Adipose tissue (tissue), 3 donors: ENCODE measurements at regions not wholly inside any gene's neighbourhood (a gene's known extent, or its start where the extent isn't known, plus 50 kb on each side); places are given as distances from the start of the nearest gene placed in this dataset.

Experiments
- H3K27ac ChIP-seq: one replicate; pipeline ENCODE4 v1.5.1; 2013; ENCODE audit warnings: low read depth, low read length
- WGBS, 3 donors: extraction: QIAGEN DNeasy Blood & Tissue Kit; methylation state at CpG; one replicate each; pipeline ENCODE4 v1.1.7; 2013; 5-methylcytosine and 5-hydroxymethylcytosine counted together
- donor health status: healthy with polysubstance abuse.
- donor health status: Bipolar disorder and iron deficiency.
- donor health status: healthy.

DNA sequence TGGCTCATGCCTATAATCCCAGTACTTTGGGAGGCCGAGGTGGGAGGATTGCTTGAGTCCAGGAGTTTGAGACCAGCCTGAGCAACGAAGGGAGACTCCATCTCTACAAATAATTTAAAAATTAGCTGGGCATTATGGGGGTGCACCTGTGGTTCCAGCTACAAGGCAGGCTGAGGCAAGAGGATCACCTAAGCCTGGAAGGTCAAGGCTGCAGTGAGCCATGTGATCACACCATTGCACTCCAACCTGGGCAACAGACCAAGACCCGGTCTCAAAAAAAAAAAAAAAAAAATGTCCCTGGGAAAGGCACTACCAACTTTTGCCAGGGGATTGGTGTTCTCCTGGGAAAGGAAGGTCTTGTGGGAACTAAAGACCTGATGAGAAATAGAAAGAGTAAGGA lies 134.2 kb upstream of the AUTS2 start:
- no peak overlapping the region for H3K27ac ChIP-seq
- 83 to 90% (median 90%) methylated on average over 3 of the region's 3 CpGs for WGBS, 3 donors

DNA sequence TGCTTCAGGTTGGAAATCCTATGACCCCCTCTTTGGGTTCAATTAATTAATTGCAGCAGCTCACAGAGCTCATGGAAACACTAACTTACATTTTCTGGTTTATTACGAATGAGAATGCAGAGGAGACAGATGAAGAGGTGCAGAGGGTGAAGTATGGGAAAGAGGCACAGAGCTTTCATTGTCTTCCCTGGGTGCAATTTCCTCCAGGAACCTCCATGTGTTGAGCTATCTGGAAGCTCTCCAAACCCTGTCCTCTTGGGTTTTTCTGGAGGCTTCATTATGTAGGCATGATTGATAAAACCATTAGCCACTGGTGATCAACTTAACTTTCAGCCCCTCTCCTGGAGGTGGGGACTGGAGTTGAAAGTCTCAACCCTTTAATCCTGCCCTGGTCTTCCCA lies 133.0 kb upstream of the AUTS2 start:
- H3K27ac ChIP-seq, result no peak overlapping the region
- WGBS, 3 donors, result 47 to 84% (median 79%) methylated on average over 1 of the region's 1 CpG

DNA sequence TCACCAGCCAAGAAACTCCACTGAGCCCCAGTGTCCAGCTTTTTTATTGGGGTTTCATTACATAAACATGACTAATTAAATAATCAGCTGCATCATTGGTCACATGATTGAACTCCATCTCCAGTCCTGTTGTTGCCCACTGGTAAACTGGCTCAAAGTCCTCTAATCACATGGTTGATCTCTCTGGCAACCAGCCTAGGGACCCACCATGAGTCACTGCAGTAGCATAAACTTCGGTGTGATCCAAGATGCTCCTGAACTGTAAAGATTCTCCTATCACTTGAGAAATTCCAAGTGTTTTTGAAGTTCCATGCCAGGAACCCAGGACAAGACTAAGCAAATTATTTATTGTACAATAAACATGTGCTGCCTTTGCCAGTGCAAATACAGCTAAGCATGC lies 130.4 kb upstream of the AUTS2 start:
- WGBS, 3 donors, result 92 to 95% (median 93%) methylated on average over 1 of the region's 1 CpG
- no peak overlapping the region for H3K27ac ChIP-seq

DNA sequence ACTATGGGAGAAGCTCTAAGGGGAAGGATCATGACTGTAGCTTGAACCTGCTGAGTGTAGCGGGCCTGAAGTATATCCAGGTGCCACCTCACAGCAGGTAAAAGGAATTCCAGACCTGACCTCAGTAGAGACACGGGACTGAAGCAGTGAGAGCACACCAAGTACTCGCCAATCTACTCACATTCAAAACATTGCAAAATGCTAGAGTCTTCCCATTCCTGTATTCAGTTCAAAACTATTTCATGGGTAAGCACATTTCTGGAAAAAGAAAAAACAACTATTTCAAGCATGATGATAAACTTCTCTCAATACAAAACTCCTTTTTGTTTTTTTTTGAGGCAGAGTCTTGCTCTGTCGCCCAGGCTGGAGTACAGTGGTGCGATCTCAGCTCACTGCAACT lies 121.9 kb upstream of the AUTS2 start:
- WGBS, 3 donors, result 69 to 78% (median 78%) methylated on average over 5 of the region's 5 CpGs

DNA sequence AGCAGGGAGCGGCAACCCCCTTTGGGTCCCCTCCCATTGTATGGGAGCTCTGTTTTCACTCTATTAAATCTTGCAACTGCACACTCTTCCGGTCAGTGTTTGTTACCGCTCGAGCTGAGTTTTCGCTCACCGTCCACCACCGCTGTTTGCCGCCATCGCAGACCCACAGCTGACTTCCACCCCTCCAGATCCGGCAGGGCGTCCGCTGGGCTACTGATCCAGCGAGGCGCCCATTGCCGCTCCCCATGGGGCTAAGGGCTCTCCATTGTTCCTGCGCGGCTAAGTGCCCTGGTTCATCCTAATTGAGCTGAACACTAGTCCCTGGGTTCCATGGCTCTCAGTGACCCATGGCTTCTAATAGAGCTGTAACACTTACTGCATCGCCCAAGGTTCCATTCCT lies 115.6 kb upstream of the AUTS2 start:
- WGBS, 3 donors, result 95 to 97% (median 96%) methylated on average over 18 of the region's 18 CpGs
- H3K27ac ChIP-seq, result no peak overlapping the region

More for the DNA sequence above, 121.9 kb upstream of the AUTS2 start:
- H3K27ac ChIP-seq, result no peak overlapping the region

DNA sequence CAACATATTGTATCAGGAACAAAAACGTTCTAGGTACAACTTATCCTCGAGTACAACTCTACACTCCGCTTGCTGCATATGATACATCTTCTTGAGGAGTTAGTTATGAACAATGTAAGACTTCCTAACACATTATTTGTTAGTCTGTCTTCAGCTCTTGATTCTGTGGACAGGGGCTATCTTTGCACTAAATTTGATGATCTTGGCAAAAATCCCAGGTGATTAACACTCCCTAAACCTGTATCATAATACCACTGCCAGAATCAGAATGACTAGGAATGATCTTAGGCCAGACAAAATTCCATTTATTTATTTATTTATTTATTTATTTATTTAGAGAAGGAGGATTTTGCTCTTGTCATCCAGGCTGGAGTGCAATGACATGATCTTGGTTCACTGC lies 108.7 kb upstream of the AUTS2 start:
- H3K27ac ChIP-seq, result no peak overlapping the region
- WGBS, 3 donors, result 91 to 97% (median 92%) methylated on average over 3 of the region's 3 CpGs

DNA sequence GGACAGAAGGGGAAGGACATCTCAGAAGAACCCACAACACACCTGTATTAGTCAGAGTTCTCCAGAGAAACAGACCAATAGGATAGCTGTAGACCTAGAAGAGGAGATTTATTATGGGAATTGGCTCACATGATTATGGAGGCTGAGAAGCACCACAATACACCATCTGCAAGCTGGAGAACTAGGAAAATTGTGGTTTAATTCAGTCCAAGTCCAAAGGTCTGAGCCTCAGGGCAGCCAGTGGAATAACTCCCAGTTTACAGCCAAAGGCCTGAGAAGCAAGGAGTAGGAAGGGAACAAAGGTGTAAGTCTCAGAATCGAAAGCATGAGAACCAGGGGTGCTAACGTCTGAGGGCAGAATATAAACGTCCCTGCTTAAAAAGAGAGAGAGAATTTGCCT lies 99.6 kb upstream of the AUTS2 start:
- 58 to 95% (median 91%) methylated on average over 3 of the region's 3 CpGs for WGBS, 3 donors
- H3K27ac ChIP-seq, result no peak overlapping the region

DNA sequence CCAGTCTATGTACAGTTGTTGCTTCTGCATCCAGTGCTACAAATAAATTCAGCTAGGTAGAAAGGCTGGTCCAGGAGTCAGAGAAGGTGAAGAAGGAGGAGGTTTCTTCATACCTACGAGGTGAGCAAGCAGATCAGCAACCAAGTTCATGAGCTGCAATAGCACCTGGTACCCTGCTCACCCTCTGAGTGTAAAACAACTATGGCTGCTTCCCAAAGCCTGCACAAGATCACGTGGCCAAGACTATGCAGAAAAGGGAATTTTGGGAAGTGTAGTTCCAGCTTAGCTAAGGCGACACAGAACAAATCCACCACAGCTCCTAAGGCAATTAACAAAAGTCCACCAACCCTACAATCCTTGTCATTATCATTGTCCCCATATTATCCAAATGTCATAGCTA lies 95.9 kb upstream of the AUTS2 start:
- 79 to 85% (median 80%) methylated on average over 3 of the region's 3 CpGs for WGBS, 3 donors
- H3K27ac ChIP-seq, result no peak overlapping the region

DNA sequence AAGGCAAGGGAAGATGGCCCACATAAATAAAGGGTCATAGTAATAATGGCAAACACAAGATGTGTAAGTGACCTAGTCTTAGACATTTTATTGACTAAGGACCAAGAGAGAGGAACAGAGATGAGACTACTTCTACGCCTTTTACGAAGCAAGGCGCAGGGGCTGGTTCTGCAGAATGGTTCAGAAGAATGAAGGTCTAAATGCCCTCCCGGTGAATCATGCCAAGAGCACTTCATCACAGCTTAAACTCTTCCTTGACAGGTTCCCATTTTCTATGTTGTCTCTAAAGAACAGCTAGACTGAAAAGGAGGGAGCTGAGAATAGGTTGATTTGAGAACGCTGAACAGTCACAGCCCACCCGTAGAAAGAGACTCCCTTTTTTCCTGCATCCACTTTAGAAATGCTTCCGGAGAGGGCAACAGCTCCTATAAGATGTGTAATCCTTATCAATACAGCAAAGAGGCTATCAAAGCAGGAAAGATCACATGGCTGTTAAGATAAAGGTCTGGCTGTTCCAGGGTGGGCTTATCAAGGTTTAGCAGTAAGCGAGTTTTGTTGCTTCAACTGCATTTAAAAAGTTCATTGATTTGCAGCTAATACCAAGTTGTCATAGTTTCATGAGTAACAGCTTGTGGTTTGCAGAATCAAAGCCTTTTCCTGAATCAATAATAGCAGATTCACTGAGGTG lies 93.4 kb upstream of the AUTS2 start:
- no peak overlapping the region for H3K27ac ChIP-seq
- WGBS, 3 donors, result 55 to 73% (median 66%) methylated on average over 8 of the region's 8 CpGs

DNA sequence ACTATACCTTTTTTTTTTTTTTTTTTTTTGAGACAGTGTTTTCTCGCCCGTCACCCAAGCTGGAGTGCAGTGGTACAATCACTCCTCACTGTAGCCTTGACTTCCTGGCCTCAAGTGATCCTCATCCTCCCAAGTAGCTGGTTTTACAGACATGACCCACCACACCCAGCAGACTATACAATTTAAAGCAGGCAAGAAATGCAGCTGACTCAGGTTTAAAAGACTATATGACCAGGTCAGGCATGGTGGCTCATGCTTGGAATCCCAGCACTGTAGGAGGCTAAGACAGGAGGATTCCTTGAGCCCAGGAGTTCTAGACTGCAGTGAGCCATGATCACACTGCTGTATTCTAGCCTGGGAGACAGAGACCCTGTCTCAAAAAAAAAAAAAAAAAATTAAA lies 89.5 kb upstream of the AUTS2 start:
- 98 to 100% (median 100%) methylated on average over 2 of the region's 2 CpGs for WGBS, 3 donors

DNA sequence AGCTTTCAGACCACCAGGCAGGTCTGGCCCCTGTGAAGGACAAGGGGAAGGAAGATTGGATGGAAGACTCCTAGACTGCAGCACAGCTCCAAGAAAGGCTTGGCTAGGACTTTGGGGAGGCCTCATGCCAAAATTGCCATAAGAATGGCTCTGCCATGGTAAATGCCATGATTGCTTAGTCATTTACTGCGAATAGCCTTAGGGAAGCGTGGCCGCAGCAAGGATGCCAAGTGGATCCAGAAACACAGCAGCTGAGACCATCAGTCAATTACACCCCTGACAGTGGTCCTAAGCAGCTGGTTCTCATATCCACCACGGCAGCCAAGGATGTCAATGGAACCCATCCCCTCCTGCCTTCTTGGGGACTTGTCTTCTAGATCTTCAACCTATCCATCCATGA lies 88.2 kb upstream of the AUTS2 start:
- no peak overlapping the region for H3K27ac ChIP-seq
- WGBS, 3 donors, result 90 to 92% (median 92%) methylated on average over 4 of the region's 4 CpGs

More for the DNA sequence above, 89.5 kb upstream of the AUTS2 start:
- no peak overlapping the region for H3K27ac ChIP-seq

DNA sequence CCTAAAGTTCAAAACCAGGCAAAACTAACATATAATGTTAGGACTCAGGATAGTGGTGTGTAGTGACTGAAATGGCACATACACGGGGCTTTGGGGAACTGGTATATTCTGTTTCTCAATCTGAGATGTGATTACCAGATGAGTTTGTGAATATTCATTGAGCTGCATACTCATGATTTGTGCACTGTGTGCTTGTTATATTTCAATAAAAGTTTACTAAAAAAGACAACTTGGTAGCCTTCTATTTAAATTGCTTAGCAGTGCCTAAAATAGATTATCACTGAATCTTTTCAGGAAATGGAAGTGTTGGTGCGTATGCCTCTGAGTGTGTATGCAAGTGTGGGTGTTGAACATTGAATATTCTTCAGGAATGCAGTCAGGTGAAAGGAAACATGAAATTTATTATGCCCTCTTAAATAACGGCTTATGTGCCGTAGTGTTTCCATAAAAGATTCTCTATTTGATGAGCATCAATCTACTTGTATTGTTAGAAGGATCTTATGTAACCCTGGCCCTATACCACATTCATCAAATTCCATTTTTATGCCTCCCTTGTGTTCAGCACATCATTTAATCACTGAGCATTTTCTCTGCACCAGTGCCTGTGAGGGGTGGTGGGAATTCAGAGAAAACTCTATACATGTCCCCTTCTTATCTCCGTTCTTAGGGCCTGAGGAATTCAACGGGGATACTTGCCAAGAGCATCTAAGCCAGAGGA lies 82.6 kb upstream of the AUTS2 start:
- WGBS, 3 donors, result 51 to 61% (median 60%) methylated on average over 6 of the region's 6 CpGs
- H3K27ac ChIP-seq, result no peak overlapping the region

DNA sequence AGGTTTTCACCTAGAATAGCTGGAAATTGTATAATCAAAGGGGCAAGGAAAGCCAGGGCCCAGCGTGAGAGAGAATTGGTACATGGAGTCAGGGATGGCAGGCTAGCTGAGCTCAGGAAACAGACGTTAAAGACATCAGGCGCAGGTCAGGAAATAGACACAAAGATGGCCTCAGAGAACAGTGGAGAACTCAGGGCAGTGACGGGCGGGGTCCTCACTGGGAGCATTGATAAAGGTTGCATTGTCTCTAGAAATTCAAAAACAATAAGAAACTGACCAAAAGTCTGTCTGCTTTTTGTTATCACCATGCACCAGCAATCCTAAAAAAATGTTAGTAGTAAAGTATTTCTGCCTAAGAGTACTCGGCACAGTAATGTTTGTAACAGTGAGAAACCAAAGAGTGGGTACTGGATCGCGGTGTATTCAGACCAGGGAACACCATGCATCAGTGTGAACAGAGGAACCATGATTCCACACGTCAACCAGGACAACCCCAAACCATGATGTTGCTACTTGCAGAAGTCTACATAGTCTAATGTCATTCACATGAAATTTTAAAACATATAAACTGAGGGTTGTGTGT lies 81.9 kb upstream of the AUTS2 start:
- 69 to 75% (median 70%) methylated on average over 9 of the region's 9 CpGs for WGBS, 3 donors
- no peak overlapping the region for H3K27ac ChIP-seq

DNA sequence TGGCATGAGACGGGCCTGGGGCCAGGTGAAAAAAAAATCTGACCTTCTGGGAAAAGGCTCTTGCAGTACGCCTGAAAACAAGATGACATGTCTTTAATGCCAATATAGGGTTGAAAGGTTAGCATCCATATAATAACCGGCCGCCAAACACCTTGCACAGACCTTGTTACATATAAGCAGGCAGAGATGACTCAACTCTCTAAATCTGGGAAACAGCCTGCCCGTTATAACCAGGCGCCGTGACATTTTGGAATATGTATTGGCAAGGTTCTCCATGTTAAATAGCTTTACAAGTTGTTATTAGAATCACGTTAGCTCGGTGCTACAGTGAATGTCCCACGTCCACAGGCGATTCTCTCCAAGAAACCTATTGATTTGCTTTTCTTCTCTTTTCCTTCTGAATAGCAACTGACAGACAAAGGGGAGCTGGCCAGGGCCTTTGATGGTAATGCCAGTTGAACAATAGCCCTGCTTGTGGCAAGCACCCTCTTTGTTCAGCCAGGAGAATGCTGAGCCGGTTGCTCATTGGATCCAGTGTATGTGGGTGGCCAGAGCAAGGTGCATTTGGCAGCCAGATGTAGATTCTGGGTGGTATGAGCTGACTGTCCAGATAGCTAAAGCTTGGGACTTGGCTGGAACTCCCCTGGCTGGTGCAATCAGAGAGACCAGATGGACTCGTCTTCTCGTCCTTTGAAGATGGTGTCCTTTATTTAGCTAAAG lies 80.1 kb upstream of the AUTS2 start:
- 70 to 90% (median 84%) methylated on average over 14 of the region's 14 CpGs for WGBS, 3 donors
- H3K27ac ChIP-seq, result no peak overlapping the region

DNA sequence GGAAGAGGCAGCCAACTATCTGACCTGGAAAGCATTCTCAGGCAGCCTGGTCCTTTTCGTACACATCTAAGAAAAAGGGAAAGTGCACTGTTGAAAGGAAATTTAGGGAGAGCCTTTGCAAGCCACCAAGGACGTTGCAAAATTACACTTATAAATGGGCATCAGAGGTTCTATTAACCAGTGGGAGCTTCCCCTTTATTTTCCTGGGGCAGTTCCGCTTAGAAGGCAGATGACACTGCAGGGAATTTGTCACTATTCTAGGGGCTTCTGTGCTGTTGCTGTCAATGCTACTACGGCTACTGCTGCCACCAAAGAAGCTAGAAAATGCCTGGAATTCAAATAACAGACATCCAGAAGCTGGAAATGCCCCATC lies 79.6 kb upstream of the AUTS2 start:
- H3K27ac ChIP-seq, result no peak overlapping the region
- 57 to 65% (median 65%) methylated on average over 4 of the region's 4 CpGs for WGBS, 3 donors

DNA sequence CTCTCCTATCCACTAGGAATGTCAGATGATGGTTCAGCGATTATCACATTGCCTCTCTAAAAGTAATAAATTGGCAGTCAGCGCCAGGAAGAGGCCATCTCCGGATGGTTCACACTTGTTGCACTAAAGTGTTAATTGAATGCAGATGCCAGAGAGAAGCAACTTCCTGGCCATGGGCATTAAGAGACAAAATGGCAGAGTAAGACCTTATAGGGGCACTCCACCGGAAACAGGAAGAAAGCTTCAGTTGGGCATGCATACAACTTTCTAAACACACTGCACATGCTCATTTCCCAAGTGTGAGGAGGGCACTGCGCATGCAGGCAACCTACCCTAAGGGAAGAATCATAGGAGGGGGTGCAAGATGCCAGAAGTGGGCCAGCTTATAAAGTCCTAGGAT lies 71.7 kb upstream of the AUTS2 start:
- 78 to 87% (median 86%) methylated on average over 5 of the region's 5 CpGs for WGBS, 3 donors
- no peak overlapping the region for H3K27ac ChIP-seq

DNA sequence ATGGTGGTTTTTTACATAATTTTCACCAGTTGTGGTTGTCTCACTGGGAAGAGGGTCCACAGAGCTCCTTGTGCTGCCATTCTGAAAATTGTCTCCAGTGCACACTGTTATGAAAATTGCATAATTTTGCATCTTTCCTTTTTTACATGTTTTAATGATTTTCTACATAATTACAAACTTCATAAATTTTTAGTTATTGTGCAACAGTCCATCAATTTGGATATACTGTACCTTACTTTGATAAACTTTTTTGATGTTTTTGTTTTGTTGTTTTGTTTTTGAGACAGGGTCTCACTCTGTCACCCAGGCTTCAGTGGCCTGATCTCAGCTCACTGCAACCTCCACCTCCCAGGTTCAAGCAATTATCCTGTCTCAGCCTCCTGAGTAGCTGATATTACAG lies 70.6 kb upstream of the AUTS2 start:
- H3K27ac ChIP-seq, result no peak overlapping the region

DNA sequence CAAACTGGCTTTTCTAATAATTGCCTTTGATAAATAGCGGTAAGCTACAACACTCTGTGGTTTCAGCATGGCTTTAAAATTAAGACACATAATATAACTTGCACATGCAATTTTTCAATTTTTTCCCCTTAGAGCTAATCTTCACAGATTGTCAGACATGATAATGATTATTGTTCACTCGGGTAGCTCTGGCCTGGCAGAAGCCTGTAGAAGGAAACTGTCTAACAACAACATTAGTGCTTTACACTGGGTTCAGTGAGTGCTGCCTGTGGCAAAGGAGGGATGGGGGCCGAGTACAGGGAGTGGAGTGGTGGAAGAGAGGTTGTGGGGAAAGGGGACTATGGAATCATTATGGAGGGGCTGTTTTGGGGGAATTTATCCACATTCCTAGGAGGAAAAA lies 67.2 kb upstream of the AUTS2 start:
- 65 to 82% (median 74%) methylated on average over 3 of the region's 3 CpGs for whole genome bisulfite sequencing, 3 donors
- no peak overlapping the region for H3K27ac ChIP-seq

DNA sequence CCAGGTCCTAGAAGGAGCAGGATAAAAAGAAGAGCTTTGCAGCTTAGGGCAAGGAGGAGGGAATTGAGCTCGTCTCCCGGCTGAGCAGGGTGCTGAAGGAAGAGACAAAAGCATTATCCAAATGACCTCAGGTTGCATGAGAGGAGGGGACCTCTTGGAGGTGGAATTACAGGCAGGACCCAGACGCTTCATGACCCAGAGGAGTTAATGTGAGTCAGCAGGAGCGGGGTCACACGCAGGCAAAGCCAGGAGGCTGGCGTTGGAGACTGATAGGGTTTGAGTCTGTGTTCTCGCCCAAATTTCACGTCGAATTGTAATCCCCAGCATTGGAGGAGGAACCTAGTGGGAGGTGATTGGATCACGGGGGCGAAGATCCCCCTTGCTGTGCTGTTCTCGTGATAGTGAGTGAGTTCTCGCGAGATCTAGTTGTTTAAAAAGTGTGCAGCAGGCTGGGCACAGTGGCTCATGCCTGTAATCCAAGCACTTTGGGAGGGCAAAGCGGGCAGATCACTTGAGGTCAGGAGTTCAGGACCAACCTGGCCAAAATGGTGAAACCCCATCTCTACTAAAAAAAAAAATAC lies 63.7 kb upstream of the AUTS2 start:
- WGBS, 3 donors, result 51 to 74% (median 68%) methylated on average over 15 of the region's 15 CpGs
- no peak overlapping the region for H3K27ac ChIP-seq
